ENCODE measurements at regions not wholly inside any gene's neighbourhood (a gene's known extent, or its start where the extent isn't known, plus 50 kb on each side); places are given as distances from the start of the nearest gene placed in this dataset.

DNA sequence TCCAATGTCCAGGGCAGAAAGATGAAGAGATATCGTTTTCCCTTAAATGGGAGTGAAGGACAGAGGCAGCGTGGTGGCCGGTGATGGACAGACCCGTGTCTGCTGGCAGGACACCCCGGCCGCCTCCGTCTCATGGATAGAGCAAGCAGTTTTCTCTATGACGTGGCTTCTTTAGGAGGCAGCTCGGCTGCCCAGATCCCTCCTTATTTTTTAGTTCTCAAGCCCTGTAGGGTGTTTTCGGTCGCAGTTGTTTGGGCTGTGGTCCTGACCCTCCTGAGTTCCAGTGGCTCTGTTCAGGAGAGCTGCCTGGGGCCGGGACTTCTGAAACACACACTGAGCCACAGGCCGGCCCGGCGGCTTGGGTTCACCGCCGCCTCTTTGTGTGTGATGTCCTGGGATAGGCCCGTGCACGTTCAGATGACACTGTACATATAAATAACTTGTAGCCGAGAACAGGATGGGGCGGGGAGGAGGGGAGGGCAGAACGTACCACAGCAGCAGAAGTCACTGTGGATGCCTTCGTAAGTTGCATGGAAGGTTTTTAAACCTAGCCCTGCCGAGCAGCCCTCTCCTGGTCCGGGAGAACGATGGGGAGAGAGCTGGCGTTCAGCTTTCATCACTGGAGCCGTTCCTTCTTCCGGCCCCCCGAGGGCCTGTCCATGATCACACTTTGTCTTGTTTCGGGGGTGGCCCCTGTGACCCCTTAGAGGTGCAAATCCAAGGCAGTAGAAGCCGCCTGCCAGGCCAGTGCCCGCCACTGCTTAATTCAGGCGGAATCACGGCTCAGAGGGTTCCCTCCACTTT is 65.2 kb downstream of the SIK1 start:
- TF ChIP-seq EZH2 (IDR thresholded peaks at IDR 0.05) (no peak), POLR2AphosphoS5 (IDR thresholded peaks at IDR 0.05; ENCODE audit: borderline replicate concordance, low read depth, low read length) (no peak), FOXP2 (optimal IDR thresholded peaks at IDR 0.05; ENCODE audit: control extremely low read depth, extremely low read length, insufficient read depth) (no peak)

All from SK-N-MC (cell line).